ENCODE measurements at regions not wholly inside any gene's neighbourhood (a gene's known extent, or its start where the extent isn't known, plus 50 kb on each side); places are given as distances from the start of the nearest gene placed in this dataset.
"Not testable (repeated sequence)": the region's sequence is repeated elsewhere in the genome, so short reads cannot be mapped to it uniquely, and the experiment has no call there.

DNA sequence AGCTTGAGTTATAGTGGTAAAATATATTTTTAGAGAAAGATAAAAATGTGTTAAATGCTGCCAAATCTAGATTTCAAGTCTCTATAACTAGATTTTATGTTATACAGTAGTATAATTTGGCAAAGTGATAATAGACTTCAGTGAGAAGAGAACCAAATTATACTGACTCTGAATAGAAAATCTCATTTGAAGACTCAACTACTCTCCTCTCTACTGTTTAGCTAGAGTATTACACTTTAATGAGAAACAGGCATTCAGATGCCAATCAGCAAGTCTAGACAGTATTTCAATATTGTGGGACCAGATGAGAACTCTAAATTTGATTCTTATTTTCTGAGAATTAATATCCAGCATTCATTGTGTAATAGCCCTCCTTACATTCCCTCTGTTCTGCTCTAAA is 311.2 kb downstream of the SLITRK5 start:
- no peak for DNase-seq (ENCODE audit: low read depth in 2 of 2)

DNA sequence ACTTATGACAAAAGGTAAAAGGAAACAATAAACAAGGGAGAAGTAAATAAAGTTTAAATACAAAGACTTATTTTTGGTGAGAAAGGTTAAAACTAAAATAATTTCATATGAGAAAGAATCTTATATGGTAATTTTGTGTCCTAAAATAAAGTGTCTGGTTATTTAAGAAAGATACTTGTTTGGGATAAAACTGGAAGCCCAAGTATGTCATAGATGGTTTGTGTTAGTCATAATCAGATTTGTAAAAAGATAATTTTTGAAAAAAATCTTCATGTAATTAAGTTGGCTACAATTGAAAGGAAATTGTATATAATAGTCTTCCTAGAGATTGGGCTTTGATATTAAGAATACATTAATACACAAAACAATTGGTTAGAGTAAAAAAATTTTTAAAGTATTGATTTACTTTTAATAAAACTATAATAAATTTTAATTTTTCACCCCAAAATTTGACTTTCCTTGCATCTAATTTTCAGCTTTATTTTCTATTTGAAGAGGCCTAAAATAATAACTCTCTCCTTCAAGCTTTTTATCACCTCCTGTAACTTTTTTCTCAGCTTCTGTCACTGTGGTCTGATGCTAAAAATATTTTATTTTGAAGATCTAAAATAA is 315.6 kb downstream of the SLITRK5 start:
- no peak for DNase-seq (ENCODE audit: low read depth in 2 of 2)

DNA sequence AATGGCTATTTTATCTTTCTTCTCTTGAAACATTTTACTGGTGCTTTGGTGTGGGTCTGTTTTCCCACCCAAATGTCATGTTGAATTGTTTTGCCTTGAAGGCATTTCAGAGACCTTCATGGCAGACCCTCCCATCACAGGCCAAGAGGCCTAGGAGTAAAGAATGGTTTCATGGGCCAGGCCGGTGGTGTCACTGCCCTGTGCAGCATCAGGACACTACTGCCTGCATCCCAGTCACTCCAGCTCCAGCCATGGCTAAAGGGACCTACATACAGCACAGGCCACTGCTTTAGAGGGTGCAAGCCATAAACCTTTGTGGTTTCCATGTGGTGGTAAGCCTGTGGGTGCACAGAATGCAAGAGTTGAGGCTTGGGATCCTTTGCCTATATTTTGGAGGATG is 326.9 kb downstream of the SLITRK5 start:
- DNase-seq (ENCODE audit: low read depth in 2 of 2) = no peak

DNA sequence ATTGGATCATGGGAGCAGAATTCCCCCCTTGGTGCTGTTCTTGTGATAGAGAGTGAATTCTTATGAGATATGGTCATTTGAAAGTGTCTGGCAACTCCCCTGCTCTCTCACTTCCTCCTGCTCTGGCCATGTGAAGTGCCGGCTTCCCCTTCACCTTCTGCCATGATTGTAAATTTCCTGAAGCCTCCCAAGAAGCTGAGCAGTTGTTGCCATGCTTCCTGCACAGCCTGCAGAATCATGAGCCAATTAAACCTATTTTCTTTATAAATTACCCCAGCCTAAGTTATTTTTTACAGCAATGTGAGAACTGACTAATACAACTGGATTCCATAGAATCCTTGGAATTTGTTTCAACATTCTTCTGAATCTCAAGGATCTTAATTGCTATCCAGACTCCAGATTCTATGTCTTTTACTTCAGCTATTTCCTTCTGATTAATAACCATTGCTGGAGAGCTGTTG is 328.1 kb downstream of the SLITRK5 start:
- DNase-seq (ENCODE audit: low read depth in 2 of 2) = no peak

DNA sequence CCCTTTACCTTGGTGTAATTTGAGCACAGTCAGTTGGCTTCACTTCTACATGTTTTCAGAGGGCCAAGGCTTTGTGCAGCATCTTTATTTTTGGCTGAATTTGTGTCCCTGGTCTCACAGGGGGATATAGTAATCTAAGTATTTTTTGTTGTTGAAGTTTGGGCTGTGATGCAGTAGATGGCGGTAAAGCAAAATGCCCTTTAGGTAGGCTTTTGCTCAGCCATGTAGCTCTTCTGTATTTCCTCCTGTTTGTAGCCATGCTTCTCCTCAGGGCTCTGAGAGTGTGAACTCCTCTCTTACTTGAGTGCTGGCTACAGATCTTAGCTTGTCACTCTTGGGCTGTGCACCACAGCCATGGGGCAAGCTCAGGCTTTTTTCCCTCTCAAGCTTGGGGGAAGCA is 328.6 kb downstream of the SLITRK5 start:
- no peak for DNase-seq (ENCODE audit: low read depth in 2 of 2)

DNA sequence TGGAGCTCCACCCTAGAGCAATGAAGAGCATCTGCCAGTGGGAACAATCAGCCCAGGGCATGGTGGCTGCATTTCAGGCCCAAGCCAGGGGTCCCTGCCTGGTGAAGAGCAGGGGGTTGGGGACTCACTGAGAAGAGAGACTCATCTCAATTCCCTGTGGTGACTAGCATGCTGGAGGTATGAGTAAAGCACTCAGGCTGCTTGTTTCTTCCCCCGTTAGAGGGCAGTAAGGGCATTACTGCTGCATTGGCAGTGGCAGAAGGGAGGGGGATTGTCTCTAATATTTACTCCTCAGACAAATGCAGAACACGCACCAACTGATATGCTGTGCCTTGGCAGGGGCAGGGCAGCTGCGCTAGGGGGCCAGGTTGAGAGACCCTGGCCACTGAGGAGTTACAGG is 329.1 kb downstream of the SLITRK5 start:
- DNase-seq (ENCODE audit: low read depth in 2 of 2) = no peak

DNA sequence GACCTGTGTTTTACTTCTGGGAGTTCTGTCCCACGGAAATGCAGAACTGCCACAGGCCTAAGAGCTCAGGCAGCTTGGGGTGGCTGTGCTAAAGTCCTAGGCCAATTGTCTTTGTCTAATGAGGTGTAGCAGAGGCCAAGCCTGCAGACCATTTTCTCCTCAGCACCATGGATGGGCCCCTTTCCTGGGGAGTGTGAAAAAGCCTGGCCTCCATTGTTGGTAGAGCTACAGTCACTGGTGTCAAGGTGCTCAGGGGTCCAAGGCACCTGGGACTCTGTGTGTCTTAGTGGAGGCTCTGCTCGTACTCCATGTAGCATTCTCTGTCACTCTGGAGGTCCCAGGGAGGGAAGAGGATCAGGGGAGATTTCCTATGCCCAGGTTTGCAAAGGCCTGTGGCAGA is 329.6 kb downstream of the SLITRK5 start:
- no peak for DNase-seq (ENCODE audit: low read depth in 2 of 2)

DNA sequence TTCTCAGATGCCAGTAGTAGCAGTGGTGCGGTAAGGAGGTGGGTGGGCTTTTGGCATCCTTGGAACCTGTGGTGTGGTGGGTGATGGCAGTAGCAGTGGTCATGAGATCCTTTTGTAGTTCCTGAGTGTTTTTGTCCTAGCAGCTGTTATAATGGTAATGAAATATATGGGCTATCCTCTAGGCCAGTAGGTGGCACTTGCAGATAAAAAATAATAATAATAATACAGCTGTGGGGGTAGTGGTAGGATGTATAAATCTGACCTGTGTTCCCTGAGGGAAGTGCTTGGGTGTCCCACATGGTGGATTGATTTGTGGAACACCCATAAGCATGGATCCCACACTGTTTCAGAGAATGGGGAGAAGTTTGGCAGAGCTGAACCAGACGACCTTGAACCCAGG is 334.0 kb downstream of the SLITRK5 start:
- no peak for DNase-seq (ENCODE audit: low read depth in 2 of 2)

DNA sequence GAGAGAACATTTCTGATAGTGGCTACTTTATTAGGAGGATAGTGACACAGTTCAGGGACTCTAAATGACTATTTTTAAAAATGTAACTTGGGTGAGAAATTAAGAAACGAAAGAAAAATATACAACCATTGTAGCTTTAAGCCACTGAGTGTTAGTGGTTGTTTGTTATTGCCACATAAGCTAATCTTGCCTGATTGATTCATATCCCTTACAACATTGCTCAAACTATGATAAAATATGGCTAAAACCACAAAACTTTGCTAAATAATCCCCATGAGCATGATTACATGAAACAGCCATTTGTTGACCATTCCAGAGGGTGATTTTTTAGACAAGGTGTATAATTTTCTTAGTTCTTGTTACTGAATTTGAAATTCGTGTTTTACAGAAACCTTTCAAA is 343.4 kb downstream of the SLITRK5 start:
- no peak for DNase-seq (ENCODE audit: low read depth in 2 of 2)

DNA sequence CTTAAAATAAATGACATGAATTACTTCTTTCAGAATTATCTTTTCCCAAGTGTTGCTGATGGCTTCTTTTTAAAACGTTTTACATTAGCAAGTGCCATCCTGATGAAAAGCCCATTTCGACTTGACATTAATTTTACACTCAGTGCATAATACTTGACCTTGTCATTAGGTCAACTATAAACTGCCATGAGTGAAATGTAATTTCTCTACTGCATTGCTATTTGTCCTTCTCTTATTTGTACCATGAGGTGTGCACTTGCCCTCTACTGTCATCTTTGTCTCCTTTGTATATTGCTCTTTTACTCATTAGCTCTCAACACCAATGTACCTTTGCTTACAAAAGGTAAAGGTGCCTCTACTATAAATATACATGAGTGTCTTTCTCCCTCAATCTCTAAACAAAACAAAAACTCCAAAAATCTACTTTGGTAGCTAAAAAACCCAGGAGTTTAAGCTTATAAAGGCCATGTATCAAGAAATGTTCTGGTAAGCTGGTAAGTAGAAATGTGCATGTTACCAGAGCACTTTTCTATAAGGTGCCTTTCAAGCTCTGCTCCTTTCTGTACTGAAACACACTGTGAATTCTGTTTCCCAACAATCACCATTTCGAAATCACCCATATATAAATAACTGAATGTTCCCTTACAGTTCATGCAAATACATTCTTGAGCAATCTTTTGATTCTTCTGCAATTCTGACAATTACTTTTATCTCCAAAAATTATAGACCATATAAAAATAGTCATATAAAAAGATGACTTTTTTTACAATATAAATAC is 351.4 kb downstream of the SLITRK5 start:
- DNase-seq (ENCODE audit: low read depth in 2 of 2) = no peak

DNA sequence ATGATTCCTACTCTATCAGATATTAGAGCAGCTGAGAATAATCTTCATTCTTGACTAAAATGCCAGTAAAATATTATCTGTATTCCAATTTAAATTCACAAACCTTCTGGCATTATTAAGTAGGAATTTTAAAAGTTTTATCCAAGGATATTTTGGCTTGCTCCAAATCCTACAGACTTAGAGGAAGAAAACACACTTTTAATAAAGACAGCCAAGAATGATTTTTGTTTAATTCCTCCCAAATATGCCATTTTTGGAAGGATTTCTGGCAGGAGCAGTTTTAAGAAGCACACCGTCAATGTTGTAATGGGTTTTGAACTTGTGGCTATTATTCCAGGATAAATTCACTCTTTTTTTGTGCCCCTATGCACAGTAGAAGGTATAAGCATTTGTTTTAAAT is 355.1 kb downstream of the SLITRK5 start:
- no peak for DNase-seq (ENCODE audit: low read depth in 2 of 2)

DNA sequence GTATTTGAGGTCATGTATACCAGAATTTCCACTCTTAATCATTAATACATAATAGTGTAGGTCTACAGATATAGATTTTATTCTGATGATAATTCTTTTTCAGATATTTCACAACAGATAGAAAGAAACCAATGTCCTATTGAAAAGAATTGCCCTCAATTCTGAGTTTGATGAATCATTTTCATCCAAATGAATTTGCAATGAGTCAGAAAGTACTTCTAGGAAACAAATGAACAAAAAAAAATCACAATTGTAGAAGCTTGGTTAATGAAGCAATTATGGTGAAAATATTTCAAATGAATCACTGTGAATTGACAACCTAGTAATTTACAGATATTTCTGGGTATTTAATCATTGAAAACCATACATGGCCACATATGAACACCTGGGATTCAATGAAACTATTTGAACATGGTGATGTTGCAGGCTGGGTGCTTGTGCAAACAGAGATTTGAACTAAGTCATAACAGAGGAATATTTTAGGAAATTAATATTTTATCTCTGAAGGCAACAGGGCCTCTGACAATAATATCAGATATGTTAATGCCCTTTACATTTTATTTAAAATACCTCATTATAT is 360.9 kb downstream of the SLITRK5 start:
- no peak for DNase-seq (ENCODE audit: low read depth in 2 of 2)

DNA sequence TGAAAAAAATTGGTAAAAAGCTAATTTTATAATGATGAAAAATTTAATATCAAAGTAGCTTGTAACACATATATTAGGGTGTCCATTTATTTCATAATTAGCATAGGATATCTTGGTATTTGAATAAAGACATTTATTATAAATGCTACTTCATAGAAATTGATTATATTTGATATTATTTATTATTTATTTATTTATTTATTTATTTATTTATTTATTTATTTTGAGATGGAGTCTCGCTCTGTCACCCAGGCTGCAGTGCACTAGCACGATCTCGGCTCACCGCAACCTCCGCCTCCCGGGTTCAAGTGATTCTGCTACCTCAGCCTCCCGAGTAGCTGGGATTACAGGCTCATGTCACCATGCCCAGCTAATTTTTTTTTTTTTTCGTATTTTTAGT is 365.0 kb downstream of the SLITRK5 start:
- not testable (repeated sequence) for DNase-seq (ENCODE audit: low read depth in 2 of 2)

DNA sequence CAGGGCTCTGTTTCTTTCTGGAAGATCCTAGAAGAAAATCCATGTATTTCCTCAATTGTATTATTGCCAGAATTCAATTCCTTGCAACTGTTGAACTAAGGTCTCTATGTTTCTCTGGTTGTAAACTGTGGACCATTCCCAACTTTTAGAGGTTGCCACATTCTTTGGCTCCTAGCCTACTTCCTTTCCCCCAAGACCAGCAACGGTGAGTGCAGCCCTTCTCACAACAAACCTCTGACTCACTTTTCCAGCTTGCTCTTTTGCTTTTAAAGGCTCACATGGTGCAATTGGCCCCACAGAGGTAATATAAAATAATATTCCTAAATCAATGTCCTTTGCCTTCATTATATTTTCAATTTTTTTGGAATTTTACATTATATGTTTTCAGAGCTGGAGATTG is 371.3 kb downstream of the SLITRK5 start:
- no peak for DNase-seq (ENCODE audit: low read depth in 2 of 2)

DNA sequence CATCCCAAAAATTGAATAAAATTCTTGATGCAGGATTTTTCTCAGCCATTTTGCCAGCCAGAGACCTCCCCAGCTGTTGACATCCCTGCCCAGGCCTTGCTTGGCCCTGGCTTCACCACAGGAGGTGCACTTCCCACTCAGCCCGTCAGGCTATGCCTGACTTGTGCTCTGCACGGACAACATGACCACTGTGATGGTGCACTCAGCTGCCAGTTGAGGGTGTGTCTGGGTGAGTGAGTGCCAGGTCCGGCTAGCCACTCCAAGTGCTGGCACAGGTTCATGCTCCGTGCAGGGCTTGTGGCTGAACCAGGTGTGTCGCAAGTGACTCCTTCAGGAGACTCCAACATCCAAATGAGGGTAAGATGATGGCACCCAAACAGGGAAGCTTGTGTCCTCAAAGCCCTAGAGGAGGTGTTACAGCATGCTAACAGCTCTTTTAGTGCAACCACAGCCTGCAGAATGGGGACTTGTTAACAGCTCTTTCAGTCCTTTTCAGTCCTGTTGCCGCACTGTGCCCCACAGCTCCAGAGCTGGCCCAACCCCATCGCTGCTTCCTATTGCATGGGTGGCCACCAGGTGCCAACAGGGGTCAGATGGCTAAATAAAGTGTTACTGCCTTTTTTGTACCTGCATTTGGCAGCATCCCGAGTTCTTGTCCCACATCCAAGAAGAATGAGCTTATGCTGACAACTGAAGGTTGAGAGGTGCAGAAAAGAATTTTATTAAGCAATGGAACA is 380.7 kb downstream of the SLITRK5 start:
- no peak for DNase-seq (ENCODE audit: low read depth in 2 of 2)

DNA sequence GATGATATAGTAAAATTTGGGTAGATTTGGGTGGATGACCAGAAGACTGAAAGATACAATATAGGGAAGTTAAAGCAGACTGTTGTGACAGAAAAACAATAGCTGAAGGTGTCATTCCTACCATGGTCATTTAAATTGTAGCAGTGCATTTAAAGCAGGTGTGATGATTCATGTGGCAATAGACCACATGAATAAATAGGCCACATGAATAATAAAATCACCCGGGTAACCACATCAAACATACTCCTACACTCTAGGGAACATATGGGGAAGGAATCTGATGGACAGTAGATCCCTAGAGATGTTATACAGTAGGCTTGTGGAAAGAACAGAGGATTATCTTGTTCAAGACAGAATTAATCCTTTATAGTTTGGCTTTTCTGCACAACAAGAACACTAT is 392.6 kb downstream of the SLITRK5 start:
- DNase-seq (ENCODE audit: low read depth in 2 of 2) = no peak

DNA sequence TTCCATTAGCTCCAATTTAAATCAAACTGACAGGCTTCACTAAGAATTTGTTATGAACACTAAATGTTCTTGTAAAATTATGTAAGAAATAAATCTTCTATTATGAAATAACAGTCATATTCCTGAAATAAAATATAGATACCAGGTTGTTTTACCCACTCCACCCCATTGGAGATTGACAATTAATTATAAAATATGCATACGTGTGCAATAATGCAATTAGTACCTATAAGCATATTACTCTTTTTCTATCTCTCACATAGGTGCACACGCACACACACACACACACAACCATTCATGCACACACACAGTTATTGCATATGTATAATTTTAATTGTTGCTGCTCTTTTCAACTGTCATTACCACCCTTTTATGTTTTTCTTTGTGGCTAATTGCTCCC is 395.7 kb downstream of the SLITRK5 start:
- DNase-seq (ENCODE audit: low read depth in 2 of 2) = no peak

DNA sequence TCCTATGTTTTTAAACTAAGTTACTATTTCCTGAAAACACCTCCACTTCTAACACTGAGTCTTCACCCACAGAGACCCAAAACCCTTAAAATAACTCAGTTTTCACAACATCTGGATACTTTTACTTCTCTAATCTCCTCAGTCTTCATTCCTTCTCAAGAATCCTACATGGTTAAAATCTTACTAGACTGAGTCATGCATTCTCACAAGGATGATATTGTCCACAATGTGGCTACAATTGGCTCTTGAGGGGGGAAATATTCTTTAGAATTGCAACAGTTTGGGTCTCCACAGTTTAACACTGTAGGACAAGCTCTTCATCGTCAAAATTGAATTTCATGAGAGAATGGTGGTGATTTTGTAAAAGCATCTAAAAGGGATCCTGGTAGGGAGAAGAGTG is 397.1 kb downstream of the SLITRK5 start:
- DNase-seq (ENCODE audit: low read depth in 2 of 2) = no peak

DNA sequence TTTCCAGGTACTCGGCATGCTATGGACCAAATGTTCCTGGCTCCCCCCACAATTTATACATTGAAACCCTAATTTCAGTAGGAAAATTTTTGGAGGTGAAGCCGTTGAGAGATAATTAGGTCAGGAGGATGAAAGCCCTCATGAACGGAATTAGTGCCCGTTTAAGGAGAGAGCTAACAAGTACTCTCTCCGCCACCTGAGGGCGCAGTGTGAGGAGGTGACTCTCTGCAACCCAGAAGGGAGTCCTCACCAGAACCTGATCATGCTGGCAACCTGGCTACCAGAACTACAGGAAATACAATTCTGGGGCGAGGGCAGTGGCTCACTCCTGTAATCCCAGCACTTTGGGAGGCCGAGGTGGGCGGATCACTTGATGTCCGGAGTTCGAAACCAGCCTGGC is 397.8 kb downstream of the SLITRK5 start:
- no peak for DNase-seq (ENCODE audit: low read depth in 2 of 2)

DNA sequence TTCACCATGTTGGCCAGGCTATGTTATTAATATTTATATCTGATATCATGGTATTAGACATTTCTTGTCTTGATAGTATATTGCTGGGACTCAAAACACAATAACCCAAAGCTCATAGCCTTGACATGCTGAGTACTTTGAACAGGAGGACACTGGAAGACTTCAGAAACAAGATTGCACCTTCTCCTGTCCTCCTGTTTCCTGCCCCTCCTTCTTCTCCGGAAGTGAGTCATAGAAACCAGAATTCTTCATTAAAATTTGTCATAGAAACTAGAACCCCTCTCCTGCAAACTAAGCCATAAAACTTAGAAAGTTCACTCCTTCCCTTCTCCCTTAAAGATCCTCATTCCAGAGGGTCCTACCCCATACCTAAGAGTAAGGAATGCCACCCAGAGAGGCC is 400.2 kb downstream of the SLITRK5 start:
- no peak for DNase-seq (ENCODE audit: low read depth in 2 of 2)

DNA sequence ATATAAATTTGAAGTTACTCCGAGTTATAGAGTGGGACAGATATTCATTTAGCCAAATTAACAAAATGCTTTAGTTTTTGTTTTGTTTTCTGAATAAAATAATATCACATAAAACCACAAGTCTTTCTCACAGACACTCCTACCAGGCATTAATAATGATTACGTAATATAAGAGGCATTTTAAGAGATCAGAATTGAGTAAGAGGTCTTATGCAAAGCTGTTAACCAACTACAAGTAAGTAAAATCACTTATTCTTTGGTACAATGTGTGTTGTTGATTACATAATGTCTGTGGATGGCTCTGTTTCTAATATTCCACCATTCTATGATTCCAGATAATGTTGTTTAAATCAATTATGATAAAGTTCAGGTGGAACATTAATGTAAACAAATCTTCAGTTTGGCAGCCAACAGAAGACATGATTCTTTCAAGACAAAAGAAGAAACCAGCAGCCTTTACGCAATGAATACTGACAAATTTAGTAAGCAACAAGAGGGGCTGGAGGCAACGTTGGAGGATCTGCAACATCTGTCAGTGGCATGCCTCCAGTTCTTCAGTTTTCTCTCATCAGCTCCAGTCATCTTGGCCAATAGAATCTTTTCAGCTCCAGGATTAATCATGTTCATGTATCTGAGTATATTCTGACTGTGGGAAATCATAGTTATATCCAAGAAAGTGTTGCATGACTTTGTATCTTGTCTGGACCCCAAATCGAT is 403.8 kb downstream of the SLITRK5 start:
- no peak for DNase-seq (ENCODE audit: low read depth in 2 of 2)

DNA sequence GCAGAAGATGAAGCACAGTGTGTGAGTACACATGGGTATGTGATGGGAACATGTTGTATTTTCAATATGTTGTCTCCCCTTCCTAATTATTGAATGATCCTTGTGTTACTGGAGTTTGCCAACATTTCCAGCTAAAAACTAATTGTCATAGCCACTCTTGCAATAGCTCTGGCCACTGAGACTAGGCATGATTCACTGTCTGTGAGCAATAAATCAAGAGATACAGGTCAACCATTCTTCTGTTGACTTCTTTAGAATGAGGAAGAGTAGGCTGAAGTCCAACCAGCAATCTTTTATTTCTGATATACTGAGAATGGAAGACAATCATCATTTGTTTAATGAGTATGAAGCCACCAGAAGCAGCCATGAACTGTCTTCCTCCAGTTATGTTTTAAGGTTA is 413.9 kb downstream of the SLITRK5 start:
- no peak for DNase-seq (ENCODE audit: low read depth in 2 of 2)

Measured in stimulated activated CD4-positive, alpha-beta T cell treated with anti-CD3 and anti-CD28 coated beads, Interleukin-12 subunit alpha, Interleukin-12 subunit beta, amount 100 ng/mL, for 24 hours (primary cell).